ENCODE measurements at regions not wholly inside any gene's neighbourhood (a gene's known extent, or its start where the extent isn't known, plus 50 kb on each side); places are given as distances from the start of the nearest gene placed in this dataset.

DNA sequence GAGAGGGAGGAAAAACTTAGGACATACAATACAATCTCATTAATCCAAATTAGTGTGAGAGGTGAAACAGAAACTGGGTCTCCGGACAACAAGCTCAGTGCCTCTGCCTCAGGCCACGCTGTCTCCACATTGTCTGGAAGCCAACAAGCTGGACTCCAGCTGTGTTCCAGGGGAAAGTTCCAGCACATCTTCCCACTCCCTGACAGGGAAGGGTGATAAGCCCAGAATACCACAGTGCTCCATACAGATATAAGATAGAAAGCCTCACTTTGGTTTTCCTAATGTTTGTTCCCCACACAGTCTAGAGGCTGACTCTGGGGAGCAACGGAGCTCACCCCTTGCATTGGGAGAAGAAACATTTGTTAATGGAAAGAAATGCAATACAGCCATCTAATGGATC lies 117.1 kb upstream of the SPTLC3 start:
- Histone ChIP-seq H3K4me2 (ENCODE audit: insufficient read depth, low read length) (no peak overlapping the region), H3K79me2 (ENCODE audit: insufficient read depth, low read length) (no peaks in the 10 kb centered on the region), H4K20me1 (ENCODE audit: insufficient read depth, low read length) (no peaks in the 10 kb centered on the region), H3K4me3 (ENCODE audit: low read depth in 1 of 2, low read length in 2 of 2) (no peak overlapping the region), H3K4me1 (ENCODE audit: insufficient read depth, low read length) (no peaks in the 10 kb centered on the region), H3K9ac (ENCODE audit: low read depth, low read length) (no peak overlapping the region), H3K9me3 (ENCODE audit: insufficient read depth, low read length, severe bottlenecking) (no peaks in the 10 kb centered on the region), H3K27ac (ENCODE audit: low read length) (no peak overlapping the region), H2AFZ (ENCODE audit: low read depth, low read length) (no peak overlapping the region), H3K36me3 (ENCODE audit: insufficient read depth, low read length) (no peaks in the 10 kb centered on the region), H3K27me3 (ENCODE audit: insufficient read depth, low read length, poor library complexity) (peaks cover 12% of the 10 kb centered on the region)
- DNase-seq (no peak), ATAC-seq (ENCODE audit: insufficient read depth, low read depth) (no peak)
- no peak for TF ChIP-seq EZH2 (IDR thresholded peaks at IDR 0.05; ENCODE audit: borderline replicate concordance, low read depth, low read length, severe bottlenecking)
- TF ChIP-seq, protein P1, sequence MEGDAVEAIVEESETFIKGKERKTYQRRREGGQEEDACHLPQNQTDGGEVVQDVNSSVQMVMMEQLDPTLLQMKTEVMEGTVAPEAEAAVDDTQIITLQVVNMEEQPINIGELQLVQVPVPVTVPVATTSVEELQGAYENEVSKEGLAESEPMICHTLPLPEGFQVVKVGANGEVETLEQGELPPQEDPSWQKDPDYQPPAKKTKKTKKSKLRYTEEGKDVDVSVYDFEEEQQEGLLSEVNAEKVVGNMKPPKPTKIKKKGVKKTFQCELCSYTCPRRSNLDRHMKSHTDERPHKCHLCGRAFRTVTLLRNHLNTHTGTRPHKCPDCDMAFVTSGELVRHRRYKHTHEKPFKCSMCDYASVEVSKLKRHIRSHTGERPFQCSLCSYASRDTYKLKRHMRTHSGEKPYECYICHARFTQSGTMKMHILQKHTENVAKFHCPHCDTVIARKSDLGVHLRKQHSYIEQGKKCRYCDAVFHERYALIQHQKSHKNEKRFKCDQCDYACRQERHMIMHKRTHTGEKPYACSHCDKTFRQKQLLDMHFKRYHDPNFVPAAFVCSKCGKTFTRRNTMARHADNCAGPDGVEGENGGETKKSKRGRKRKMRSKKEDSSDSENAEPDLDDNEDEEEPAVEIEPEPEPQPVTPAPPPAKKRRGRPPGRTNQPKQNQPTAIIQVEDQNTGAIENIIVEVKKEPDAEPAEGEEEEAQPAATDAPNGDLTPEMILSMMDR (IDR thresholded peaks at IDR 0.05; ENCODE audit: borderline replicate concordance, extremely low read depth, low read length, poor library complexity, severe bottlenecking): no peak

DNA sequence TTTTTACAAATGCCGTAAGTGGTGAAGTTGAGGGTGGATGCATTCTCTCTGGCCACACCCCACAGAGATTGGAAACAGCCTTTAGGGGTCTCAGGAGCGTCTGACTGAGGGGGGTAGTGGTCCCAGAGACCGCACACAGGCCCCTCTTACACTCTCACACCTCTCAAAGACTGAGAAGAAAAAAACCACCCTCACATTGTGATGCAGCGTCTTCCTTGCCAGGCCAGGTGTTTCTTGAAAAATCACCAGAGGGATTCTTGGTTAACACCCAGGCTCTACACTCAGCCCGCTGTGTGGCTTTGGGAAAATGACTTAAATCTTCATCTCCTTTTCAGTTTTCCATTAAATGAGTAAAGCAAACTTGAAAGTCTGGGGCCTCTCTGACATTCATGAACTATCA lies 115.8 kb upstream of the SPTLC3 start:
- H3K36me3 ChIP-seq (ENCODE audit: insufficient read depth, low read length): no peaks in the 10 kb centered on the region
- no peak overlapping the region for H3K4me3 ChIP-seq (ENCODE audit: low read depth in 1 of 2, low read length in 2 of 2)
- no peaks in the 10 kb centered on the region for H3K4me1 ChIP-seq (ENCODE audit: insufficient read depth, low read length)
- H3K27ac ChIP-seq (ENCODE audit: low read length): no peak overlapping the region
- TF ChIP-seq, protein P1 (IDR thresholded peaks at IDR 0.05; ENCODE audit: borderline replicate concordance, extremely low read depth, low read length, poor library complexity, severe bottlenecking): no peak
- TF ChIP-seq EZH2 (IDR thresholded peaks at IDR 0.05; ENCODE audit: borderline replicate concordance, low read depth, low read length, severe bottlenecking): no peak
- H3K79me2 ChIP-seq (ENCODE audit: insufficient read depth, low read length): no peaks in the 10 kb centered on the region
- H3K9me3 ChIP-seq (ENCODE audit: insufficient read depth, low read length, severe bottlenecking): no peaks in the 10 kb centered on the region
- peaks cover 10% of the 10 kb centered on the region for H3K27me3 ChIP-seq (ENCODE audit: insufficient read depth, low read length, poor library complexity)
- no peak overlapping the region for H3K4me2 ChIP-seq (ENCODE audit: insufficient read depth, low read length)
- H4K20me1 ChIP-seq (ENCODE audit: insufficient read depth, low read length): no peaks in the 10 kb centered on the region
- H3K9ac ChIP-seq (ENCODE audit: low read depth, low read length): no peak overlapping the region
- ATAC-seq (ENCODE audit: insufficient read depth, low read depth) (no peak), DNase-seq (no peak)
- H2AFZ ChIP-seq (ENCODE audit: low read depth, low read length): no peak overlapping the region

DNA sequence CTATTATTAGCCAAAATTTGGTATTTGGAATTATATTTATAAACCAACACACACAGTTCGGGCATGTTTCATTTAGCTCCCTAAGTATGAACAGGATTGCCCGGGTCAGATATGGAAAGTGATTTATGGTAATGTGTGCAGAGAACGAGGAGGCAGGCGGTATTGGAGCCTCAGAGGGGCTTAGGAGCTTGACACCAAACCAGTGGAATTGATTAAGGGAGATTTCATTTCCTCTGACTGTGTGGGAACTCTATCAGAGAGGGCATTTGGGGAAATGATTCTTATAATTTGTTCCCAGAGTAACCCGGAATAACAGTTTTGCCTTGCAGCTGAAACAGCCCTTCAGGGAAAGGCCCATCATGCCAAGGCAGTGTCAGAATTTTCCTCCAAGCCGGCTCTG lies 115.1 kb upstream of the SPTLC3 start:
- Histone ChIP-seq H3K27me3 (ENCODE audit: insufficient read depth, low read length, poor library complexity) (peaks cover 10% of the 10 kb centered on the region), H2AFZ (ENCODE audit: low read depth, low read length) (no peak overlapping the region), H3K79me2 (ENCODE audit: insufficient read depth, low read length) (no peaks in the 10 kb centered on the region), H3K9me3 (ENCODE audit: insufficient read depth, low read length, severe bottlenecking) (no peaks in the 10 kb centered on the region), H3K36me3 (ENCODE audit: insufficient read depth, low read length) (no peaks in the 10 kb centered on the region), H3K9ac (ENCODE audit: low read depth, low read length) (no peak overlapping the region), H3K4me3 (ENCODE audit: low read depth in 1 of 2, low read length in 2 of 2) (no peak overlapping the region), H3K27ac (ENCODE audit: low read length) (no peak overlapping the region), H3K4me2 (ENCODE audit: insufficient read depth, low read length) (no peak overlapping the region), H3K4me1 (ENCODE audit: insufficient read depth, low read length) (no peaks in the 10 kb centered on the region), H4K20me1 (ENCODE audit: insufficient read depth, low read length) (no peaks in the 10 kb centered on the region)
- ATAC-seq (ENCODE audit: insufficient read depth, low read depth) (no peak), DNase-seq (no peak)
- TF ChIP-seq, protein P1 (IDR thresholded peaks at IDR 0.05; ENCODE audit: borderline replicate concordance, extremely low read depth, low read length, poor library complexity, severe bottlenecking): no peak
- no peak for TF ChIP-seq EZH2 (IDR thresholded peaks at IDR 0.05; ENCODE audit: borderline replicate concordance, low read depth, low read length, severe bottlenecking)

DNA sequence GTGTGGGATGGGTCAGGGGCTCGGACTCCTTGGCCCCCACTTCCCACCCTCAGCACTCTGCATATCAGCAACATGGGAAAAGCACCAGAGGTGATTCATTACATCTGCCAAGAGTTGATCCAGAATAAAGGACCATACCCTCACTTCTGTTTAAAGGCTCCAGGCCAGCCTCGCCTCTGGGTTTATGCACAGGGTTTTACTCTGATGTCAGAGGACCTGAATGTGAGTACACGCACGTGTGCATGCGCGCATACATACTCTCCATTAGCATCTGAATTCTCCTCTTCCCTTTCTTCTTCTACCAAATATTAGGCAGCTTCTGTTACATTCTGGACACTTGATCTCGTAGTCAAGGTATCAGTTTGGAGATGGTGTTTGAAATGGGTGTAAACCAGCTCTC lies 114.7 kb upstream of the SPTLC3 start:
- Histone ChIP-seq H4K20me1 (ENCODE audit: insufficient read depth, low read length) (no peaks in the 10 kb centered on the region), H2AFZ (ENCODE audit: low read depth, low read length) (no peak overlapping the region), H3K9ac (ENCODE audit: low read depth, low read length) (no peak overlapping the region), H3K27me3 (ENCODE audit: insufficient read depth, low read length, poor library complexity) (peaks cover 10% of the 10 kb centered on the region), H3K4me1 (ENCODE audit: insufficient read depth, low read length) (no peaks in the 10 kb centered on the region), H3K79me2 (ENCODE audit: insufficient read depth, low read length) (no peaks in the 10 kb centered on the region), H3K36me3 (ENCODE audit: insufficient read depth, low read length) (no peaks in the 10 kb centered on the region), H3K27ac (ENCODE audit: low read length) (no peak overlapping the region), H3K4me3 (ENCODE audit: low read depth in 1 of 2, low read length in 2 of 2) (no peak overlapping the region), H3K4me2 (ENCODE audit: insufficient read depth, low read length) (no peak overlapping the region), H3K9me3 (ENCODE audit: insufficient read depth, low read length, severe bottlenecking) (no peaks in the 10 kb centered on the region)
- no peak for DNase-seq
- no peak for ATAC-seq (ENCODE audit: insufficient read depth, low read depth)
- TF ChIP-seq EZH2 (IDR thresholded peaks at IDR 0.05; ENCODE audit: borderline replicate concordance, low read depth, low read length, severe bottlenecking): no peak
- TF ChIP-seq, protein P1 (IDR thresholded peaks at IDR 0.05; ENCODE audit: borderline replicate concordance, extremely low read depth, low read length, poor library complexity, severe bottlenecking): no peak
